22Rv1 (cell line): ENCODE measurements at regions not wholly inside any gene's neighbourhood (a gene's known extent, or its start where the extent isn't known, plus 50 kb on each side); places are given as distances from the start of the nearest gene placed in this dataset.

Experiments
- H3K27ac ChIP-seq: fragments of 450-650 bp; 2 replicates; pipeline ENCODE4 v1.5.1; 2017
- CTCF ChIP-seq: fragments of 450-650 bp; IDR thresholded peaks from 2 replicates; pipeline ENCODE4 v1.5.1; 2017; ENCODE audit warnings: mild to moderate bottlenecking
- ZFX ChIP-seq: fragments of 450-650 bp; IDR thresholded peaks from 2 replicates; pipeline ENCODE4 v1.6.1; 2017; ENCODE audit warnings: antibody characterized with exemption, borderline replicate concordance

GRCh38 chr2:108067820-108068405, 81.6 kb downstream of the SLC5A7 start:
- TF ChIP-seq ZFX: no peak
- TF ChIP-seq CTCF: no peak
- H3K27ac ChIP-seq: no peak overlapping the region

GRCh38 chr2:108069515-108070310, 83.4 kb downstream of the SLC5A7 start:
- H3K27ac ChIP-seq: no peak overlapping the region
- TF ChIP-seq CTCF (peak; percentile 15; the same call in 1 of the 2 replicates), ZFX (no peak)

- TF ChIP-seq CTCF (no peak), ZFX (no peak)
- no peak overlapping the region for H3K27ac ChIP-seq
Measured at GRCh38 chr2:108073415-108074072, 87.2 kb downstream of the SLC5A7 start.

- TF ChIP-seq CTCF (no peak), ZFX (no peak)
- no peak overlapping the region for H3K27ac ChIP-seq
Measured at GRCh38 chr2:108074150-108074549, 87.8 kb downstream of the SLC5A7 start.

- no peak overlapping the region for H3K27ac ChIP-seq
- TF ChIP-seq CTCF (no peak), ZFX (no peak)
Measured at GRCh38 chr2:108074946-108075345, 88.6 kb downstream of the SLC5A7 start.

- H3K27ac ChIP-seq: no peak overlapping the region
- TF ChIP-seq CTCF (no peak), ZFX (no peak)
Measured at GRCh38 chr2:108076527-108076926, 90.2 kb downstream of the SLC5A7 start.

GRCh38 chr2:108079736-108080135, 93.4 kb downstream of the SLC5A7 start:
- H3K27ac ChIP-seq: no peak overlapping the region
- TF ChIP-seq ZFX (no peak), CTCF (no peak)
